Prostate gland (tissue), 2 donors: ENCODE measurements at regions not wholly inside any gene's neighbourhood (a gene's known extent, or its start where the extent isn't known, plus 50 kb on each side); places are given as distances from the start of the nearest gene placed in this dataset.

ENCODE experiments used
- DNase-seq: peaks from one replicate; pipeline ENCODE4 v3.0.0-alpha.2; 2019; ENCODE audit warnings: low spot score
- H3K27ac ChIP-seq, 2 donors: fragments of 200-600 bp; sonication (generic); 2 replicates each; pipeline ENCODE4 v1.5.1; 2017 to 2019
- H3K27me3 ChIP-seq: fragments of 200-600 bp; sonication (generic); replicated peaks from 2 replicates; pipeline ENCODE4 v1.5.1; 2019; ENCODE audit not compliant: insufficient read depth
- H3K36me3 ChIP-seq, 2 donors: fragments of 200-600 bp; sonication (generic); 1 replicate in 1 of 2; 2 replicates in 1 of 2; pipeline versions ENCODE4 v1.5.1 to v1.8.1; 2017 to 2019
- H3K4me1 ChIP-seq: fragments of 200-600 bp; sonication (generic); replicated peaks from 2 replicates; pipeline ENCODE4 v1.5.1; 2019
- H3K4me3 ChIP-seq, 2 donors: fragments of 200-600 bp; sonication (generic); 2 replicates each; pipeline ENCODE4 v1.5.1; 2017 to 2019
- H3K9me3 ChIP-seq: fragments of 200-600 bp; sonication (generic); 2 replicates; pipeline ENCODE4 v1.5.1; 2017
- POLR2A ChIP-seq: fragments of 450-650 bp; IDR thresholded peaks from one replicate; pipeline ENCODE4 v1.6.1; 2016; ENCODE audit warnings: antibody characterized with exemption, mild to moderate bottlenecking
- POLR2AphosphoS5 ChIP-seq: sonication (generic); formaldehyde crosslinking; IDR thresholded peaks from one replicate; pipeline ENCODE4 v1.6.1; 2017; ENCODE audit warnings: antibody characterized with exemption
- WGBS: methylation state at CpG from one replicate; pipeline ENCODE4 v1.1.5; 2018; 5-methylcytosine and 5-hydroxymethylcytosine counted together
- intact Hi-C: fragments of 100-400 bp; cut with DNase I; formaldehyde crosslinking; loops from one replicate; pipeline ENCODE4 v1.14.2; 2022
- TF ChIP-seq, protein P1 (sequence below), 4 experiments: fragments of 200-600 bp in 2 of 4; fragments of 450-650 bp in 2 of 4; sonication (generic) in 2 of 4; IDR thresholded peaks; 1 replicate in 3 of 4; 2 replicates in 1 of 4; pipeline ENCODE4 v1.5.1; 2016 to 2019; ENCODE audit warnings: antibody characterized with exemption in 4 of 4, mild to moderate bottlenecking in 2 of 4, moderate library complexity in 2 of 4

DNA sequence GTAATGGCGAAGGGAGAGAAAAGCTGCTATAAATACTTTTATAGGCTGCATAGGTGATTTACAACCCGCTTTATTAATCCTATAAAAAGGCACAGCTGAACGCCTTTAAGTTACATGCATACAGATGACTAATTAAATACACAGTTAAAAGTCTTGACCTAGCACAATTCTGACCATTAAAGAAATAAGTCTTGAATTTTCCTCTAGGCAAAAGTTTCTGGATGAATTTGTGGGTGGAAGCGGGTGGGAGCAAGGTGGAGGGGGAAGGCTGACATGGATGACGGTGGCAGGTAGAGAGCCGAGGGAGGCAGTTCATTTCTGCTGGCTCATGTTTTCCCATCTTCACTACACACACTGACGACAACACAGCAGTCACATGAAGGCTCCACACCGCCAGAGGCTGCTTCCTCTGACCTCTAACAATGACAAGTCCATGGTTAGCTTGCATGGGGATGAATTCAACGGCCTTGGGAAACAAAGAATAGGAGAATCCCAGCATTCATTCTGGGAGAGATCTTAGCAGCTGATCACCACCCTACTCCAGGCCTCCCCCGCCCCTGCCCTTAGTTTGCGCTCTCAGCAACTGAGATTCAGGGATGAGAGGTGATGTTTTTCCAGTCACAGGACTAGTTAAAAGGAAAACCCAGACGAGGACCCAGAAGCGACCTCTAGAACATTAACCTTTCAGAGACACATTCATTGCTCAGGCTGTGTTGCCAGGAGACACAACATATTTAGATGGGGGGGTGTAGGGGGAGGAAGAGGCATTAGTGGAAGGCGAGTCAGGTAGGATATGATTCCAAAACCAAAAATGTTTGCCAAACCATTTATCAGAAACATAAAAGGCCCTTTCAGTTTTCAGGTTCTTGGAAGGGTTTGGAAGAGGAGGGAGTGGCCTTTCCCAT is 329.3 kb downstream of the PIK3R1 start:
- H3K9me3 ChIP-seq = no peaks in the 10 kb centered on the region
- TF ChIP-seq, protein P1, sequence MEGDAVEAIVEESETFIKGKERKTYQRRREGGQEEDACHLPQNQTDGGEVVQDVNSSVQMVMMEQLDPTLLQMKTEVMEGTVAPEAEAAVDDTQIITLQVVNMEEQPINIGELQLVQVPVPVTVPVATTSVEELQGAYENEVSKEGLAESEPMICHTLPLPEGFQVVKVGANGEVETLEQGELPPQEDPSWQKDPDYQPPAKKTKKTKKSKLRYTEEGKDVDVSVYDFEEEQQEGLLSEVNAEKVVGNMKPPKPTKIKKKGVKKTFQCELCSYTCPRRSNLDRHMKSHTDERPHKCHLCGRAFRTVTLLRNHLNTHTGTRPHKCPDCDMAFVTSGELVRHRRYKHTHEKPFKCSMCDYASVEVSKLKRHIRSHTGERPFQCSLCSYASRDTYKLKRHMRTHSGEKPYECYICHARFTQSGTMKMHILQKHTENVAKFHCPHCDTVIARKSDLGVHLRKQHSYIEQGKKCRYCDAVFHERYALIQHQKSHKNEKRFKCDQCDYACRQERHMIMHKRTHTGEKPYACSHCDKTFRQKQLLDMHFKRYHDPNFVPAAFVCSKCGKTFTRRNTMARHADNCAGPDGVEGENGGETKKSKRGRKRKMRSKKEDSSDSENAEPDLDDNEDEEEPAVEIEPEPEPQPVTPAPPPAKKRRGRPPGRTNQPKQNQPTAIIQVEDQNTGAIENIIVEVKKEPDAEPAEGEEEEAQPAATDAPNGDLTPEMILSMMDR (IDR thresholded peaks at IDR 0.05) = no peak
- peak; percentile 49 for TF ChIP-seq POLR2AphosphoS5
- no peaks in the 10 kb centered on the region for H3K27me3 ChIP-seq
- no peak overlapping the region for H3K4me3 ChIP-seq
- H3K4me1 ChIP-seq = no peaks in the 10 kb centered on the region
- intact Hi-C loops = no loop called here
- no peaks in the 10 kb centered on the region for H3K36me3 ChIP-seq
- peak; percentile 66 for DNase-seq
- 32% methylated on average over 14 of the region's 14 CpGs for WGBS
- H3K27ac ChIP-seq = peak overlapping the region; percentile 1 to 53

DNA sequence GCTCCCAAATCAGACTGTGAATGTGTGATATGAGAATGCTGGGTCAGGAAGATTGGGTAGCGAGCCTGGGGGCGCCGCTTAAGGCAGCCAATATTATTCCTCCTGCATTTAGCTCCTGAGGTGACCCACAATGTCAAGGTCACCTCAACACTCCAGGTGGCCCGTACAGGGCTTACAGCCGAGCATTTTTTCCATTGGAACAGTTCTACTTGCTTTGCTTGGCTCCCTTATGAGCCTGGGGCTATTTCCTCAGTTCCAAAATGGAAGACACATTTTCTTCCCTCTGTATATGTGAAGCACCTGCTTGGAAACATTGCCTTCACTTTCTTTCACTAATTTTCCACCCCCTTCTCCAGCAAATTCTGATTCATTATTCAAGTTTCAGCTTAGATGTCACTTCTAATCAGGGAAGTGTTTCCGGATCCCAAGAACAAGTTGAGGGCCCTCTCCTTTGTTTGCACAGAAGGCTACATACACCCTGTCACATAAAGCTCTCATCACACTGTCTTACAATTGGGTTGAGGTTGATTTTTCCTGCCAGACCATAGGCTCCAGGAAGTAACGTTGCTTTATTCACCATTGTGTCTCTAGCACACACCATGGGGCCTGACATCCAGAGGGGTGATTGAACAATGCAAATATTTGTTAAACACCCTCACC is 330.2 kb downstream of the PIK3R1 start:
- no peaks in the 10 kb centered on the region for H3K27me3 ChIP-seq
- DNase-seq = no peak
- H3K9me3 ChIP-seq = no peaks in the 10 kb centered on the region
- intact Hi-C loops = no loop called here
- H3K4me1 ChIP-seq = no peaks in the 10 kb centered on the region
- H3K36me3 ChIP-seq = no peaks in the 10 kb centered on the region
- H3K4me3 ChIP-seq = no peak overlapping the region
- no peak overlapping the region for H3K27ac ChIP-seq
- TF ChIP-seq POLR2A (no peak), POLR2AphosphoS5 (no peak)
- TF ChIP-seq, protein P1 (IDR thresholded peaks at IDR 0.05) = no peak
- 68% methylated on average over 7 of the region's 7 CpGs for WGBS

DNA sequence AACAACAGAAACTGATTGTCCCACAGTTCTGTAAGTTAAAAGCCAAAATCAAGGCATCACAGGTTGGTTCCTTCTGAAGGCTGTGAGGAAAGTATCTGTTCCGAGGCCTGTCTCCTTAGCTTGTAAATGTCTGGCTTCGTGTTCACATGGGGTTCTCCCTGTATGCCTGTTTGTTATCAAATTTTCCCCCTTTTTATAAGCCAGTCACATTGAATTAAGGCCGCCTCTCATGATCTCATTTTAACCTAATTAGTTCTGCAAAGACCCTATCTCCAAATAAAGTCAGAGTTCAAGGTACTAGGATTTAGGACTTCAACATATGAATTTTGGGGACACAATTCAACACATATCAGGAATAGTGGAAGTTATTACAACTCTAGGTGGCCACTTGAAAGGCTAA is 331.5 kb downstream of the PIK3R1 start:
- Histone ChIP-seq H3K36me3 (no peaks in the 10 kb centered on the region), H3K27ac (no peak overlapping the region), H3K4me3 (no peak overlapping the region), H3K27me3 (no peaks in the 10 kb centered on the region), H3K9me3 (no peaks in the 10 kb centered on the region), H3K4me1 (no peaks in the 10 kb centered on the region)
- TF ChIP-seq, protein P1 (IDR thresholded peaks at IDR 0.05) = no peak
- no peak for DNase-seq
- intact Hi-C loops = no loop called here
- 87% methylated on average over 3 of the region's 3 CpGs for WGBS

DNA sequence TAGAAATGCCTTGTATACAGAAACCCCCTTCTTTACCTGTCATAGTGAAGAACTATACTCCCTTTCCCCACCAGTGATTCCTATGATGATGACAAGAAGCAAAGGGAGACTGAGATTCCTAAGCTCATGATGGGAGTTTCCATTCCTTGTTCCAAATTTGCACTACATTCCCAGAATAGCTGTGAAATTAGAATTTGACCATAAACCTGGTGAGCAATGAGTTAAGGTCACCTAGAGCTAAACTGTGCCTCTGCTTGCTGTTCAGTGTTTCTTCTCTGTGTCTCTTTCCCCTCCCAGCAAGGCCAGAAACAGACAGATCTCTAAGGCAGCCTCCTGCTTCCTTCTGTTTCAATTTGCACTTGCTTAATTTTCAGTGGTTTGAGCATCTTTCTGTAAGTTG is 332.1 kb downstream of the PIK3R1 start:
- Histone ChIP-seq H3K27me3 (no peaks in the 10 kb centered on the region), H3K27ac (no peak overlapping the region), H3K4me1 (no peaks in the 10 kb centered on the region), H3K36me3 (no peaks in the 10 kb centered on the region), H3K4me3 (no peak overlapping the region), H3K9me3 (no peaks in the 10 kb centered on the region)
- intact Hi-C loops = no loop called here
- no peak for DNase-seq
- TF ChIP-seq, protein P1 (IDR thresholded peaks at IDR 0.05) = no peak
- no peak for TF ChIP-seq POLR2AphosphoS5
- TF ChIP-seq POLR2A = no peak
